ENCODE measurements at regions not wholly inside any gene's neighbourhood (a gene's known extent, or its start where the extent isn't known, plus 50 kb on each side); places are given as distances from the start of the nearest gene placed in this dataset.

DNA sequence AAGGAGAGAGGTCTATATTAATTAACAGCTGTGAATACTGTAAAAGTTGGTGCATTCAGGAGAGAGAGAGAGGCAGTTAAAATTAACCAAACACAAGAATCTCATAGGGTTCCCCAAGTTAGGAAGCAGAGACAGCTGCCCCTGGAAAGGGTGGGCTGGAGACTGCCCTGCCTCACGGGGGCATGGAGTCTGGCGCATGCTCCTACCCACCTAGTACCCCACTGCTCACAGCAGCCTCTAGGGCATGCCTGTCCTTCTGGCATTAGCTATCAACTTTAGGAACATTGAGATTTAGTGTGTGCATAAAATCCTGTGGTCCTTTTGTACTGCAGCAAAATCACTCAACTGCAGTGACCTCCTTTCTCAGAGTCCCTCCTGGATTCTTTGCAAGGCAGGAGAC, 710.1 kb downstream of the SORCS3 start:
- 100% methylated on average over 1 of the region's 2 CpGs for WGBS (ENCODE audit: insufficient coverage)
- H3K9me3 Mint-ChIP-seq (ENCODE audit: insufficient read depth) = peaks cover 2% of the 10 kb centered on the region
- H3K4me3 Mint-ChIP-seq = no peak overlapping the region
- CTCF ChIA-PET = no interaction called here
- DNase-seq (no peak), ATAC-seq (ENCODE audit: low read depth) (no peak)
- TF ChIP-seq EZH2 (IDR thresholded peaks at IDR 0.05; ENCODE audit: borderline replicate concordance, insufficient read depth, low read depth, low read length, poor library complexity, severe bottlenecking) (no peak), CTCF (IDR thresholded peaks at IDR 0.05) (no peak)
- Histone ChIP-seq H2AFZ (ENCODE audit: insufficient read depth, low read depth, low read length, poor library complexity, severe bottlenecking) (no peak overlapping the region), H3K9me3 (ENCODE audit: control extremely low read depth in 1 of 3, control insufficient read depth in 2 of 3, insufficient read depth in 1 of 3, low read length in 2 of 3) (peaks cover 0 to 8% (median 0%) of the 10 kb centered on the region in 3 donors), H3K36me3 (replicated peaks in 1 of 2; ENCODE audit: control extremely low read depth in 1 of 2, control insufficient read depth in 1 of 2, extremely low read depth in 1 of 2, insufficient read depth in 2 of 2, low read length in 1 of 2) (no peaks in the 10 kb centered on the region), H3K79me2 (ENCODE audit: control insufficient read depth, insufficient read depth, low read length) (no peaks in the 10 kb centered on the region), H4K20me1 (ENCODE audit: control insufficient read depth, insufficient read depth, low read length, poor library complexity, severe bottlenecking) (no peaks in the 10 kb centered on the region), H3K9ac (ENCODE audit: low read length) (no peak overlapping the region), H3K27ac (ENCODE audit: low read length in 2 of 2) (no peak overlapping the region), H3K4me1 (ENCODE audit: control insufficient read depth in 2 of 2, insufficient read depth in 2 of 2, low read length in 2 of 2) (no peaks in the 10 kb centered on the region), H3K27me3 (replicated peaks in 1 of 4; ENCODE audit: control extremely low read depth in 1 of 4, control insufficient read depth in 3 of 4, insufficient read depth in 4 of 4, low read length in 3 of 4) (no peaks in the 10 kb centered on the region), H3K4me2 (replicated peaks; ENCODE audit: low read depth, low read length, poor library complexity, severe bottlenecking) (no peak overlapping the region), H3K4me3 (ENCODE audit: control extremely low read depth in 1 of 5, extremely low read depth in 1 of 5, insufficient read depth in 1 of 5, low read depth in 2 of 5, low read length in 4 of 5) (no peak overlapping the region)
- H3K27me3 Mint-ChIP-seq = no peaks in the 10 kb centered on the region
- POLR2A ChIA-PET = no interaction called here
- intact Hi-C loops (cut with micrococcal nuclease) = no loop called here
- H3K4me1 Mint-ChIP-seq = no peaks in the 10 kb centered on the region
- no peak overlapping the region for H3K27ac Mint-ChIP-seq

DNA sequence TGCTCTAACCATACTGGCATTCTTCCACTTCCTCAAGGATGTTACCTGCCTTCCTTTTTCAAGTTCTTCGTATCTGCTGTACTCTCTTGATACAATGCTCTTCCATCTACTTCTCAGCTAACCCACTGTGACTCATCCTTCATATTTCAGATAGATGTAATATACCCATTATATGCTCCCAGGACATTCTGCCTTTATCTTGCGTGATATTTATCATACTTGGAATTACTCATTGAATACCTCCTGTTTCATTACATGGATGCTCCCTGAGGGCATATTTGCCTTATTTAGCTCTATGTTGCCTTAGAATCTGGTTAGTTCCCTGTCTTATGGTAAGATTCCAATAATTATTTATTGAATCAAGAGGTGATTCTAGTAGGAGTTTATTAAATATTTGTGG, 706.4 kb downstream of the SORCS3 start:
- WGBS (ENCODE audit: insufficient coverage) = 50% methylated on average over 1 of the region's 2 CpGs
- Histone ChIP-seq H3K27ac (ENCODE audit: low read length in 2 of 2) (no peak overlapping the region), H2AFZ (ENCODE audit: insufficient read depth, low read depth, low read length, poor library complexity, severe bottlenecking) (no peak overlapping the region), H3K4me3 (ENCODE audit: control extremely low read depth in 1 of 5, extremely low read depth in 1 of 5, insufficient read depth in 1 of 5, low read depth in 2 of 5, low read length in 4 of 5) (no peak overlapping the region), H3K4me2 (replicated peaks; ENCODE audit: low read depth, low read length, poor library complexity, severe bottlenecking) (no peak overlapping the region), H3K9ac (ENCODE audit: low read length) (no peak overlapping the region), H4K20me1 (ENCODE audit: control insufficient read depth, insufficient read depth, low read length, poor library complexity, severe bottlenecking) (no peaks in the 10 kb centered on the region), H3K9me3 (ENCODE audit: control extremely low read depth in 1 of 3, control insufficient read depth in 2 of 3, insufficient read depth in 1 of 3, low read length in 2 of 3) (peaks cover 0 to 3% (median 0%) of the 10 kb centered on the region in 3 donors), H3K36me3 (replicated peaks in 1 of 2; ENCODE audit: control extremely low read depth in 1 of 2, control insufficient read depth in 1 of 2, extremely low read depth in 1 of 2, insufficient read depth in 2 of 2, low read length in 1 of 2) (no peaks in the 10 kb centered on the region), H3K79me2 (ENCODE audit: control insufficient read depth, insufficient read depth, low read length) (no peaks in the 10 kb centered on the region), H3K4me1 (ENCODE audit: control insufficient read depth in 2 of 2, insufficient read depth in 2 of 2, low read length in 2 of 2) (no peaks in the 10 kb centered on the region), H3K27me3 (replicated peaks in 1 of 4; ENCODE audit: control extremely low read depth in 1 of 4, control insufficient read depth in 3 of 4, insufficient read depth in 4 of 4, low read length in 3 of 4) (no peaks in the 10 kb centered on the region)
- intact Hi-C loops (cut with micrococcal nuclease) = no loop called here
- ChIA-PET CTCF (no interaction called here), POLR2A (no interaction called here)
- no peaks in the 10 kb centered on the region for H3K4me1 Mint-ChIP-seq
- ATAC-seq (ENCODE audit: low read depth) (no peak), DNase-seq (no peak)
- no peaks in the 10 kb centered on the region for H3K27me3 Mint-ChIP-seq
- TF ChIP-seq EZH2 (IDR thresholded peaks at IDR 0.05; ENCODE audit: borderline replicate concordance, insufficient read depth, low read depth, low read length, poor library complexity, severe bottlenecking) (no peak), CTCF (IDR thresholded peaks at IDR 0.05) (no peak)
- peaks cover 2% of the 10 kb centered on the region for H3K9me3 Mint-ChIP-seq (ENCODE audit: insufficient read depth)
- H3K27ac Mint-ChIP-seq = no peak overlapping the region
- H3K4me3 Mint-ChIP-seq = no peak overlapping the region

Data from B cell (primary cell).